LNCAP (cell line): ENCODE measurements at regions not wholly inside any gene's neighbourhood (a gene's known extent, or its start where the extent isn't known, plus 50 kb on each side); places are given as distances from the start of the nearest gene placed in this dataset.
A peak's percentile ranks its signal among the peaks of the same experiment; 100 is the strongest.

ENCODE experiments used
- TF ChIP-seq, protein P1 (sequence below): fragments of 450-650 bp; IDR thresholded peaks from 2 replicates; pipeline ENCODE4 v1.5.1; 2017; ENCODE audit warnings: mild to moderate bottlenecking

GRCh38 chr20:11569163-11569562 is 348.5 kb upstream of the BTBD3 start:
- TF ChIP-seq, protein P1, sequence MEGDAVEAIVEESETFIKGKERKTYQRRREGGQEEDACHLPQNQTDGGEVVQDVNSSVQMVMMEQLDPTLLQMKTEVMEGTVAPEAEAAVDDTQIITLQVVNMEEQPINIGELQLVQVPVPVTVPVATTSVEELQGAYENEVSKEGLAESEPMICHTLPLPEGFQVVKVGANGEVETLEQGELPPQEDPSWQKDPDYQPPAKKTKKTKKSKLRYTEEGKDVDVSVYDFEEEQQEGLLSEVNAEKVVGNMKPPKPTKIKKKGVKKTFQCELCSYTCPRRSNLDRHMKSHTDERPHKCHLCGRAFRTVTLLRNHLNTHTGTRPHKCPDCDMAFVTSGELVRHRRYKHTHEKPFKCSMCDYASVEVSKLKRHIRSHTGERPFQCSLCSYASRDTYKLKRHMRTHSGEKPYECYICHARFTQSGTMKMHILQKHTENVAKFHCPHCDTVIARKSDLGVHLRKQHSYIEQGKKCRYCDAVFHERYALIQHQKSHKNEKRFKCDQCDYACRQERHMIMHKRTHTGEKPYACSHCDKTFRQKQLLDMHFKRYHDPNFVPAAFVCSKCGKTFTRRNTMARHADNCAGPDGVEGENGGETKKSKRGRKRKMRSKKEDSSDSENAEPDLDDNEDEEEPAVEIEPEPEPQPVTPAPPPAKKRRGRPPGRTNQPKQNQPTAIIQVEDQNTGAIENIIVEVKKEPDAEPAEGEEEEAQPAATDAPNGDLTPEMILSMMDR, result no peak

GRCh38 chr20:11573507-11573906 is 344.2 kb upstream of the BTBD3 start:
- TF ChIP-seq, protein P1, result no peak

DNA sequence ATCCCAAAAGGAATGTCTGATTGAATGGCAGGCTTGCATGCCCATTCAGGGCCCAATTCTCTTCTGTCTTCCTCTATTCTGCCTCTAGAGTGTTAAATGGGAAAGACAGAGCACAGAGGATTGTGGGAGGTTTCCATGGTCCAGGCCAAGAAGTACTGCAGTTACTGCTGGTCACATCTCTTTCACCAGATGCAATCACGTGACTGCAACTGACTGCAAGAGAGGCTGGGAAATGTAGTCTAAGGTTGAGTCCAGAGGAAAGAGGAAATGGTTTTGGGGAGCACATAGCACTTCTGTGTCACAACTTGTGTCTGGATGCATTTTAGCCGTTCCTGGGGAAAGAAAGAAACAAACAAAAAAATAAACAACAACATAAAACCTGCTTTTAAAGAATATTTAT is 336.4 kb upstream of the BTBD3 start:
- TF ChIP-seq, protein P1, result no peak

GRCh38 chr20:11582060-11582459 is 335.6 kb upstream of the BTBD3 start:
- TF ChIP-seq, protein P1, result no peak

GRCh38 chr20:11585752-11586352 is 331.8 kb upstream of the BTBD3 start:
- TF ChIP-seq, protein P1, result peak; percentile 25; the same call in 1 of the 2 replicates

GRCh38 chr20:11588875-11589274 is 328.8 kb upstream of the BTBD3 start:
- TF ChIP-seq, protein P1, result no peak

DNA sequence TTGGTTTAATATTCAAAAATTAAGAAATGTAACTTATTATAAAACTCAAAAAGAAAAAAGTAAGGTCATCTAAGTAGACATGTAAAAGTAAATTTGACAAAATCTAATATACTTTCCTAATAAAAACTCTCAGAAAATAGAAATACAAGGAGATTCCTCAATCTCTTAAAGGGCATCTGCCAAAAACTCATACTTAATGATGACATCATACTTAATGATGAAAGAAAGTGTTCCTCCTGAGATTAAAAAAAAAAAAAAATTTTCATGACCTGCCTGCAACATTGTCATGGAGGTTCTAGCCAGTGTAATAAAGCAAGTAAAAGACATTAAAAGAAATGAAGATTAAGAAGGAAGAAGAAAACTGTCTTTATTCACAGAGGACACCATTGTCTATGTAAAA is 325.7 kb upstream of the BTBD3 start:
- TF ChIP-seq, protein P1, result no peak

GRCh38 chr20:11604339-11604738 is 313.4 kb upstream of the BTBD3 start:
- TF ChIP-seq, protein P1, result no peak
